ENCODE measurements at regions not wholly inside any gene's neighbourhood (a gene's known extent, or its start where the extent isn't known, plus 50 kb on each side); places are given as distances from the start of the nearest gene placed in this dataset.

GRCh38 chr10:107546986-107547385, 382.5 kb upstream of the SORCS1 start:
- TF ChIP-seq RAD21 (IDR thresholded peaks at IDR 0.05; ENCODE audit: low read depth) (no peak), YY1 (IDR thresholded peaks at IDR 0.05; ENCODE audit: low read depth) (no peak), EP300 (IDR thresholded peaks at IDR 0.05; ENCODE audit: borderline replicate concordance) (no peak), TAF1 (IDR thresholded peaks at IDR 0.05; ENCODE audit: low read depth) (no peak), CEBPB (IDR thresholded peaks at IDR 0.05) (no peak), USF1 (IDR thresholded peaks at IDR 0.05) (no peak), REST (IDR thresholded peaks at IDR 0.05; ENCODE audit: low read depth) (no peak)

Data from Ishikawa (cell line).